ENCODE measurements at regions not wholly inside any gene's neighbourhood (a gene's known extent, or its start where the extent isn't known, plus 50 kb on each side); places are given as distances from the start of the nearest gene placed in this dataset.

GRCh38 chr6:167464177-167464576 is 139.3 kb downstream of the TTLL2 start:
- ATAC-seq, result no peak
- peaks cover 15% of the 10 kb centered on the region for H3K27me3 Mint-ChIP-seq (ENCODE audit: low read depth)
- H3K4me3 Mint-ChIP-seq, result no peak overlapping the region
- H3K4me1 Mint-ChIP-seq (ENCODE audit: low read depth), result peaks cover 2% of the 10 kb centered on the region
- no peaks in the 10 kb centered on the region for H3K36me3 Mint-ChIP-seq (ENCODE audit: insufficient read depth)
- DNase-seq, result no peak
- H3K9me3 Mint-ChIP-seq, result no peaks in the 10 kb centered on the region

GRCh38 chr6:167465482-167465881 is 140.6 kb downstream of the TTLL2 start:
- peaks cover 3% of the 10 kb centered on the region for H3K4me1 Mint-ChIP-seq (ENCODE audit: low read depth)
- no peaks in the 10 kb centered on the region for H3K9me3 Mint-ChIP-seq
- DNase-seq, result no peak
- peaks cover 6% of the 10 kb centered on the region for H3K27me3 Mint-ChIP-seq (ENCODE audit: low read depth)
- no peaks in the 10 kb centered on the region for H3K36me3 Mint-ChIP-seq (ENCODE audit: insufficient read depth)
- ATAC-seq, result no peak
- no peak overlapping the region for H3K4me3 Mint-ChIP-seq

DNA sequence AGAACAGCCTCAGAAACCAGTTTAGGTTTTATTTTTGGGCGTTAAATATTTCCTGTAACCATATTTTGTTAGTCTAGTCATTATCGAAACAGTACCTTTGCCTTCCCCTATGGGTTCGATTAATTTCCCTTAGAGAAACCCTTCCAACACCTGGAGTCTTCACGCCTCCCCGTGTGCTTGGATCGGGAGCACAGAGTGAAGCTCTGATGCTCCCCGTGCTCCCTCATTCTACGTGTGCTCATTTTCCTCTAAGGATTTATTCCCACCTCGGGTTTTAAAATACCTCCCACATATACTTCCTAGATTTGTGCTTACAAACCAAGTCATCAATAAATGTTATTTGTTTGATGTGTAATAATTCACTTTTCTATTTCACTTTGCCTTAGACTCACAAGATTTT is 142.4 kb downstream of the TTLL2 start:
- DNase-seq (no peak), ATAC-seq (no peak)
- no peaks in the 10 kb centered on the region for H3K36me3 Mint-ChIP-seq (ENCODE audit: insufficient read depth)
- H3K4me3 Mint-ChIP-seq, result no peak overlapping the region
- peaks cover 1% of the 10 kb centered on the region for H3K27me3 Mint-ChIP-seq (ENCODE audit: low read depth)
- peaks cover 3% of the 10 kb centered on the region for H3K4me1 Mint-ChIP-seq (ENCODE audit: low read depth)
- H3K9me3 Mint-ChIP-seq, result no peaks in the 10 kb centered on the region

DNA sequence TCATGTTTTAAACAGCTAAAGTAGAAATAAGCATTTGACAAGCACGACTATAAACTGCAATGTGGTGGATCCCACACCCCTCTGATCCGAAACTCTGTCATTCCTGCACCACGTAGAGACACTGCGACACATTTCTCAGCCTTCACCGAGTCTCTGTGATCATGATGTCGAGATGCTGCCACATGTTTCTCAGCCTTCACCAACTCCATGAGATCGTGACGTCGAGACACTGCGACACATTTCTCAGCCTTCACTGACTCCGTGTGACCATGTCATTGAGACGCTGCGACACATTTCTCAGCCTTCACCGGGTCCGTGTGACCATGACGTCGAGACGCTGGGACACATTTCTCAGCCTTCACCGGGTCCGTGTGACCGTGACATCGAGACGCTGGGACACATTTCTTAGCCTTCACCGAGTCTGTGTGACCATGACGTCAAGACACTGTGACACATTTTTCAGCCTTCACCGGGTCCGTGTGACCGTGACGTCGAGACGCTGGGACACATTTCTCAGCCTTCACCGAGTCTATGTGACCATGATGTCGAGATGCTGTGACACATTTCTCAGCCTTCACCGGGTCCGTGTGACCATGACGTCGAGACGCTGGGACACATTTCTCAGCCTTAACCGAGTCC is 143.0 kb downstream of the TTLL2 start:
- no peak for ATAC-seq
- H3K27me3 Mint-ChIP-seq (ENCODE audit: low read depth), result peaks cover 1% of the 10 kb centered on the region
- DNase-seq, result no peak
- peaks cover 3% of the 10 kb centered on the region for H3K4me1 Mint-ChIP-seq (ENCODE audit: low read depth)
- no peak overlapping the region for H3K4me3 Mint-ChIP-seq
- no peaks in the 10 kb centered on the region for H3K36me3 Mint-ChIP-seq (ENCODE audit: insufficient read depth)
- H3K9me3 Mint-ChIP-seq, result no peaks in the 10 kb centered on the region

GRCh38 chr6:167469101-167469500 is 144.2 kb downstream of the TTLL2 start:
- H3K27me3 Mint-ChIP-seq (ENCODE audit: low read depth), result no peaks in the 10 kb centered on the region
- no peak for DNase-seq
- no peaks in the 10 kb centered on the region for H3K9me3 Mint-ChIP-seq
- ATAC-seq, result no peak
- H3K36me3 Mint-ChIP-seq (ENCODE audit: insufficient read depth), result no peaks in the 10 kb centered on the region
- H3K4me1 Mint-ChIP-seq (ENCODE audit: low read depth), result peaks cover 3% of the 10 kb centered on the region
- H3K4me3 Mint-ChIP-seq, result no peak overlapping the region

GRCh38 chr6:167469672-167470071 is 144.8 kb downstream of the TTLL2 start:
- no peaks in the 10 kb centered on the region for H3K27me3 Mint-ChIP-seq (ENCODE audit: low read depth)
- no peak for ATAC-seq
- H3K4me3 Mint-ChIP-seq, result no peak overlapping the region
- H3K9me3 Mint-ChIP-seq, result no peaks in the 10 kb centered on the region
- no peak for DNase-seq
- peaks cover 3% of the 10 kb centered on the region for H3K4me1 Mint-ChIP-seq (ENCODE audit: low read depth)
- no peaks in the 10 kb centered on the region for H3K36me3 Mint-ChIP-seq (ENCODE audit: insufficient read depth)

GRCh38 chr6:167470101-167470835 is 145.4 kb downstream of the TTLL2 start:
- Mint-ChIP-seq H3K4me3 (no peak overlapping the region), H3K27me3 (ENCODE audit: low read depth) (no peaks in the 10 kb centered on the region), H3K36me3 (ENCODE audit: insufficient read depth) (no peaks in the 10 kb centered on the region), H3K4me1 (ENCODE audit: low read depth) (peaks cover 3% of the 10 kb centered on the region), H3K9me3 (no peaks in the 10 kb centered on the region)
- DNase-seq, result no peak
- ATAC-seq, result no peak

- Mint-ChIP-seq H3K36me3 (ENCODE audit: insufficient read depth) (no peaks in the 10 kb centered on the region), H3K4me3 (no peak overlapping the region), H3K4me1 (ENCODE audit: low read depth) (peaks cover 3% of the 10 kb centered on the region), H3K9me3 (no peaks in the 10 kb centered on the region), H3K27me3 (ENCODE audit: low read depth) (no peaks in the 10 kb centered on the region)
- DNase-seq (no peak), ATAC-seq (no peak)
Measured at GRCh38 chr6:167470836-167471547, 146.1 kb downstream of the TTLL2 start.

GRCh38 chr6:167471548-167471930 is 146.7 kb downstream of the TTLL2 start:
- no peaks in the 10 kb centered on the region for H3K27me3 Mint-ChIP-seq (ENCODE audit: low read depth)
- DNase-seq, result no peak
- H3K4me1 Mint-ChIP-seq (ENCODE audit: low read depth), result peaks cover 3% of the 10 kb centered on the region
- H3K9me3 Mint-ChIP-seq, result no peaks in the 10 kb centered on the region
- H3K4me3 Mint-ChIP-seq, result no peak overlapping the region
- no peak for ATAC-seq
- H3K36me3 Mint-ChIP-seq (ENCODE audit: insufficient read depth), result no peaks in the 10 kb centered on the region

DNA sequence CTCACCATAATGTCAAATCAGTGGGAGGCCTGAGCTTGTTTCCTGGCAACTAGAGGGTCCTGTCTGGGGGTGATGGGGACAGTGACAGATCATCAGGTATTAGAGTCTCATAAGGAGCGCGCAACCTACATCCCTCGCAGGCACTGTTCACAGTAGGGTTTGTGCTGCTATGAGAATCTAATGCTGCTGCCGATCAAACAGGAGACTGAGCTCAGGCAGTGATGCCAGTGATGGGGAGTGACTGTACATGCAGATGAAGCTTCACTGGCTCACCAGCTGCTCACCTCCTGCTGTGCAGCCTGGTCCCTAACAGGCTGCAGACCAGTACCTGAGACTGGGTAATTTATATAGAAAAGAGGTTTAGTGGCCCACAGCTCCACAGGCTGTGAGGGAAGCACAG is 147.3 kb downstream of the TTLL2 start:
- H3K4me1 Mint-ChIP-seq (ENCODE audit: low read depth), result peaks cover 3% of the 10 kb centered on the region

DNA sequence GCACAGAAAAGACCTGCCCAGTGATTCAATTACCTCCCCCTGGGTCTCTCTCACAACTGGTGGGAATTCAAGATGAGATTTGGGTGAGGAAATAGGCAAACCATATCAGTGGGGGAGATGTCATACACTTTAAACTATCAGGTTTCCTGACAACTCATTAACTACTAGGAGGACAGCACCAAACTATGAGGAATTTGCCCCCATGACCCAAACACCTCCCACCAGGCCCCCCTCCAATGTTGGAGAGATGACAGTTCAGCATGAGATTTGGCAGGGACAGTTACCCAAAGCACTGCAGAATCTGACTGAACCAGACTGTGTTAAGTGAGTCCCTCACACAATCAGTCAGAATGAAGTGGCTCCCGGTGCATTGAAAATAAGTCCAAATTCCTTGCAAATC is 148.0 kb downstream of the TTLL2 start:
- H3K36me3 Mint-ChIP-seq (ENCODE audit: insufficient read depth), result no peaks in the 10 kb centered on the region
- H3K4me3 Mint-ChIP-seq, result no peak overlapping the region
- H3K27me3 Mint-ChIP-seq (ENCODE audit: low read depth), result no peaks in the 10 kb centered on the region
- no peak for ATAC-seq
- H3K9me3 Mint-ChIP-seq, result no peaks in the 10 kb centered on the region
- H3K4me1 Mint-ChIP-seq (ENCODE audit: low read depth), result peaks cover 3% of the 10 kb centered on the region
- DNase-seq, result no peak

More for the DNA sequence above, 147.3 kb downstream of the TTLL2 start:
- DNase-seq, result no peak
- no peak for ATAC-seq
- Mint-ChIP-seq H3K9me3 (no peaks in the 10 kb centered on the region), H3K4me3 (no peak overlapping the region), H3K36me3 (ENCODE audit: insufficient read depth) (no peaks in the 10 kb centered on the region), H3K27me3 (ENCODE audit: low read depth) (no peaks in the 10 kb centered on the region)

- Mint-ChIP-seq H3K27me3 (ENCODE audit: low read depth) (no peaks in the 10 kb centered on the region), H3K36me3 (ENCODE audit: insufficient read depth) (no peaks in the 10 kb centered on the region)
- no peak for ATAC-seq
Measured at GRCh38 chr6:167474171-167474570, 149.3 kb downstream of the TTLL2 start.

DNA sequence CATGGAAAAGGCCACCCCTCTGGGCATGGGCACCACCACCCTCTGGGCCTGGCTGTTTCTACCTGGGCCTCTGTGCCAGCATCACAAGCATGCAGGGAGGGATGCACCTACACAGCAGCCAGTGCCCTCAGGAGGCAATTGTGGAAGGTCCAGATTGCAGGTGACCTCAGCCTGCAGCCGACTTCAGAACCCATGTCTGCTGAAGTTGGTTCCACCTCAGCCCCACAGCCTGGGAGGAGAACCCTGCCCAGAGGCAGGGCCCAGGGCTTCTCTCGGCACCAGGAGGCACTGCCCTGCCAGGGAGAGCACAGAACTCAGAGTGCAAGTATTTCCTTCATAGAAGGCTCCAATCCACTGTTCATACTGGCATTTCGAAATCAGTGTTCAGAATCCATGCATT is 149.8 kb downstream of the TTLL2 start:
- ATAC-seq, result no peak
- no peak for DNase-seq
- Mint-ChIP-seq H3K4me3 (no peak overlapping the region), H3K4me1 (ENCODE audit: low read depth) (no peaks in the 10 kb centered on the region), H3K9me3 (no peaks in the 10 kb centered on the region), H3K27me3 (ENCODE audit: low read depth) (no peaks in the 10 kb centered on the region), H3K36me3 (ENCODE audit: insufficient read depth) (no peaks in the 10 kb centered on the region)

More at GRCh38 chr6:167474171-167474570, 149.3 kb downstream of the TTLL2 start:
- Mint-ChIP-seq H3K4me1 (ENCODE audit: low read depth) (peaks cover 1% of the 10 kb centered on the region), H3K4me3 (no peak overlapping the region), H3K9me3 (no peaks in the 10 kb centered on the region)
- DNase-seq, result no peak

GRCh38 chr6:167475947-167476346 is 151.1 kb downstream of the TTLL2 start:
- peaks cover 5% of the 10 kb centered on the region for H3K27me3 Mint-ChIP-seq (ENCODE audit: low read depth)
- no peak for ATAC-seq
- no peaks in the 10 kb centered on the region for H3K36me3 Mint-ChIP-seq (ENCODE audit: insufficient read depth)
- H3K9me3 Mint-ChIP-seq, result no peaks in the 10 kb centered on the region
- H3K4me1 Mint-ChIP-seq (ENCODE audit: low read depth), result no peaks in the 10 kb centered on the region
- no peak overlapping the region for H3K4me3 Mint-ChIP-seq
- DNase-seq, result no peak

All from activated T-cell treated with anti-CD3 and anti-CD28 coated beads, Interleukin-2, amount 50 U/mL, for 4 hours (primary cell).